ENCODE measurements at regions not wholly inside any gene's neighbourhood (a gene's known extent, or its start where the extent isn't known, plus 50 kb on each side); places are given as distances from the start of the nearest gene placed in this dataset.

- in situ Hi-C loops (cut with HindIII; ENCODE audit: extremely low pct_ligation_motif_present, low pct_unique_long_range_greater_than_20kb) (no loop called here), intact Hi-C loops (cut with micrococcal nuclease; ENCODE audit: unreplicated experiment) (no loop called here)
- ChIA-PET CTCF (ENCODE audit: low intra/inter-chr PET ratio, low total read pairs) (no interaction called here), POLR2A (no interaction called here)
- 0% methylated on average over 5 of the region's 5 CpGs for WGBS (ENCODE audit: low lambda C conversion rate)
- DNase-seq (ENCODE audit: low spot score) (no peak), ATAC-seq (no peak), FAIRE-seq (no peak)
- Histone ChIP-seq H3K9ac (ENCODE audit: insufficient read depth, low read depth, low read length) (no peak overlapping the region), H3K4me3 (replicated peaks in 1 of 3; ENCODE audit: insufficient read depth in 1 of 3, low read depth in 2 of 3, low read length in 3 of 3) (no peak overlapping the region), H3K36me3 (replicated peaks in 1 of 2; ENCODE audit: control insufficient read depth in 1 of 2, insufficient read depth in 2 of 2, low read length in 2 of 2) (no peaks in the 10 kb centered on the region), H3K79me2 (ENCODE audit: insufficient read depth, low read length) (no peaks in the 10 kb centered on the region), H4K20me1 (ENCODE audit: insufficient read depth, low read length) (no peaks in the 10 kb centered on the region), H3K27me3 (ENCODE audit: control insufficient read depth in 1 of 2, insufficient read depth in 2 of 2, low read length in 2 of 2) (no peaks in the 10 kb centered on the region), H3K27ac (ENCODE audit: extremely low read length, insufficient read depth, low read length) (no peak overlapping the region), H3K4me2 (ENCODE audit: low read depth, low read length) (no peak overlapping the region), H3K4me1 (ENCODE audit: insufficient read depth, low read length) (no peaks in the 10 kb centered on the region), H3K9me3 (ENCODE audit: low read length) (no peaks in the 10 kb centered on the region), H2AFZ (ENCODE audit: low read length) (no peak overlapping the region)
- no peak for TF ChIP-seq NR2F1 (CRISPR knock-in tag; IDR thresholded peaks at IDR 0.05)
- TF ChIP-seq ZBTB43 (CRISPR knock-in tag; conservative IDR thresholded peaks at IDR 0.05) = no peak
- TF ChIP-seq ZNF703 (CRISPR knock-in tag; IDR thresholded peaks at IDR 0.05; ENCODE audit: borderline replicate concordance) = no peak
- no peak for TF ChIP-seq ZNF83 (CRISPR knock-in tag; IDR thresholded peaks at IDR 0.05; ENCODE audit: borderline replicate concordance)
- no peak for TF ChIP-seq ZNF33A (CRISPR knock-in tag; IDR thresholded peaks at IDR 0.05; ENCODE audit: borderline replicate concordance)
- TF ChIP-seq, protein P1, sequence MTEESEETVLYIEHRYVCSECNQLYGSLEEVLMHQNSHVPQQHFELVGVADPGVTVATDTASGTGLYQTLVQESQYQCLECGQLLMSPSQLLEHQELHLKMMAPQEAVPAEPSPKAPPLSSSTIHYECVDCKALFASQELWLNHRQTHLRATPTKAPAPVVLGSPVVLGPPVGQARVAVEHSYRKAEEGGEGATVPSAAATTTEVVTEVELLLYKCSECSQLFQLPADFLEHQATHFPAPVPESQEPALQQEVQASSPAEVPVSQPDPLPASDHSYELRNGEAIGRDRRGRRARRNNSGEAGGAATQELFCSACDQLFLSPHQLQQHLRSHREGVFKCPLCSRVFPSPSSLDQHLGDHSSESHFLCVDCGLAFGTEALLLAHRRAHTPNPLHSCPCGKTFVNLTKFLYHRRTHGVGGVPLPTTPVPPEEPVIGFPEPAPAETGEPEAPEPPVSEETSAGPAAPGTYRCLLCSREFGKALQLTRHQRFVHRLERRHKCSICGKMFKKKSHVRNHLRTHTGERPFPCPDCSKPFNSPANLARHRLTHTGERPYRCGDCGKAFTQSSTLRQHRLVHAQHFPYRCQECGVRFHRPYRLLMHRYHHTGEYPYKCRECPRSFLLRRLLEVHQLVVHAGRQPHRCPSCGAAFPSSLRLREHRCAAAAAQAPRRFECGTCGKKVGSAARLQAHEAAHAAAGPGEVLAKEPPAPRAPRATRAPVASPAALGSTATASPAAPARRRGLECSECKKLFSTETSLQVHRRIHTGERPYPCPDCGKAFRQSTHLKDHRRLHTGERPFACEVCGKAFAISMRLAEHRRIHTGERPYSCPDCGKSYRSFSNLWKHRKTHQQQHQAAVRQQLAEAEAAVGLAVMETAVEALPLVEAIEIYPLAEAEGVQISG (CRISPR knock-in tag; IDR thresholded peaks at IDR 0.05) = no peak
- no peak for TF ChIP-seq ZNF468 (CRISPR knock-in tag; IDR thresholded peaks at IDR 0.05)
- no peak for TF ChIP-seq ELF4 (CRISPR knock-in tag; IDR thresholded peaks at IDR 0.05; ENCODE audit: borderline replicate concordance)
- no peak for TF ChIP-seq ZNF644 (CRISPR knock-in tag; IDR thresholded peaks at IDR 0.05; ENCODE audit: low read depth)
- TF ChIP-seq ZSCAN30 (CRISPR knock-in tag; IDR thresholded peaks at IDR 0.05) = no peak
- BruUV-seq (replicated peaks) = no TSS peak
Observed at GRCh38 chr2:181378491-181378890, 78.7 kb upstream of the ITGA4 start.

Measured in HepG2 (cell line).